ENCODE measurements at regions not wholly inside any gene's neighbourhood (a gene's known extent, or its start where the extent isn't known, plus 50 kb on each side); places are given as distances from the start of the nearest gene placed in this dataset.

GRCh38 chr3:30277494-30277893, 328.9 kb upstream of the TGFBR2 start:
- H3K36me3 ChIP-seq (ENCODE audit: insufficient read depth, low read length) = no peaks in the 10 kb centered on the region
- H3K9me2 ChIP-seq (replicated peaks; ENCODE audit: low read depth, low read length) = no peaks in the 10 kb centered on the region
- H3F3A ChIP-seq (ENCODE audit: low read depth) = no peaks in the 10 kb centered on the region
- no peak for TF ChIP-seq CTCF (conservative IDR thresholded peaks at IDR 0.05; ENCODE audit: low read length)
- TF ChIP-seq EZH2phosphoT487 (IDR thresholded peaks at IDR 0.05; ENCODE audit: borderline replicate concordance) = no peak
- no peaks in the 10 kb centered on the region for H3K27me3 ChIP-seq (ENCODE audit: insufficient read depth, low read length, poor library complexity, severe bottlenecking)
- H3K4me2 ChIP-seq (ENCODE audit: low read depth, low read length, poor library complexity, severe bottlenecking) = no peak overlapping the region
- no peaks in the 10 kb centered on the region for H3K4me1 ChIP-seq (ENCODE audit: insufficient read depth, low read length, poor library complexity, severe bottlenecking)
- H4K20me1 ChIP-seq (ENCODE audit: insufficient read depth, low read length, poor library complexity, severe bottlenecking) = no peaks in the 10 kb centered on the region
- H3K9ac ChIP-seq (ENCODE audit: low read depth, low read length, poor library complexity, severe bottlenecking) = no peak overlapping the region
- peaks cover 12% of the 10 kb centered on the region for H3K9me3 ChIP-seq (ENCODE audit: insufficient read depth, low read depth, low read length)
- no peaks in the 10 kb centered on the region for H3K79me2 ChIP-seq (ENCODE audit: insufficient read depth, low read length)
- H2AFZ ChIP-seq (ENCODE audit: low read length) = no peak overlapping the region
- H3K4me3 ChIP-seq (ENCODE audit: low read length, poor library complexity, severe bottlenecking) = no peak overlapping the region

GRCh38 chr3:30281526-30281925, 324.9 kb upstream of the TGFBR2 start:
- H3K9me3 ChIP-seq (ENCODE audit: insufficient read depth, low read depth, low read length) = peaks cover 12% of the 10 kb centered on the region
- H2AFZ ChIP-seq (ENCODE audit: low read length) = no peak overlapping the region
- H3K9ac ChIP-seq (ENCODE audit: low read depth, low read length, poor library complexity, severe bottlenecking) = no peak overlapping the region
- TF ChIP-seq CTCF (conservative IDR thresholded peaks at IDR 0.05; ENCODE audit: low read length) (no peak), EZH2phosphoT487 (IDR thresholded peaks at IDR 0.05; ENCODE audit: borderline replicate concordance) (no peak)
- no peaks in the 10 kb centered on the region for H3K9me2 ChIP-seq (replicated peaks; ENCODE audit: low read depth, low read length)
- H3K27me3 ChIP-seq (ENCODE audit: insufficient read depth, low read length, poor library complexity, severe bottlenecking) = no peaks in the 10 kb centered on the region
- no peak overlapping the region for H3K4me2 ChIP-seq (ENCODE audit: low read depth, low read length, poor library complexity, severe bottlenecking)
- peaks cover 2% of the 10 kb centered on the region; the same call in 1 of the 2 replicates for H3F3A ChIP-seq (ENCODE audit: low read depth)
- H3K4me1 ChIP-seq (ENCODE audit: insufficient read depth, low read length, poor library complexity, severe bottlenecking) = peaks cover 25% of the 10 kb centered on the region
- no peaks in the 10 kb centered on the region for H3K79me2 ChIP-seq (ENCODE audit: insufficient read depth, low read length)
- H4K20me1 ChIP-seq (ENCODE audit: insufficient read depth, low read length, poor library complexity, severe bottlenecking) = no peaks in the 10 kb centered on the region
- no peaks in the 10 kb centered on the region for H3K36me3 ChIP-seq (ENCODE audit: insufficient read depth, low read length)
- no peak overlapping the region for H3K4me3 ChIP-seq (ENCODE audit: low read length, poor library complexity, severe bottlenecking)

GRCh38 chr3:30282154-30282696, 324.2 kb upstream of the TGFBR2 start:
- Histone ChIP-seq H3K27me3 (ENCODE audit: insufficient read depth, low read length, poor library complexity, severe bottlenecking) (no peaks in the 10 kb centered on the region), H3F3A (ENCODE audit: low read depth) (peaks cover 2% of the 10 kb centered on the region; the same call in 1 of the 2 replicates), H3K9me2 (replicated peaks; ENCODE audit: low read depth, low read length) (no peaks in the 10 kb centered on the region), H4K20me1 (ENCODE audit: insufficient read depth, low read length, poor library complexity, severe bottlenecking) (no peaks in the 10 kb centered on the region), H3K9ac (ENCODE audit: low read depth, low read length, poor library complexity, severe bottlenecking) (no peak overlapping the region), H3K4me3 (ENCODE audit: low read length, poor library complexity, severe bottlenecking) (no peak overlapping the region), H3K4me1 (ENCODE audit: insufficient read depth, low read length, poor library complexity, severe bottlenecking) (peaks cover 32% of the 10 kb centered on the region), H2AFZ (ENCODE audit: low read length) (no peak overlapping the region), H3K9me3 (ENCODE audit: insufficient read depth, low read depth, low read length) (peaks cover 12% of the 10 kb centered on the region), H3K4me2 (ENCODE audit: low read depth, low read length, poor library complexity, severe bottlenecking) (no peak overlapping the region), H3K36me3 (ENCODE audit: insufficient read depth, low read length) (no peaks in the 10 kb centered on the region), H3K79me2 (ENCODE audit: insufficient read depth, low read length) (no peaks in the 10 kb centered on the region)
- no peak for TF ChIP-seq CTCF (conservative IDR thresholded peaks at IDR 0.05; ENCODE audit: low read length)
- no peak for TF ChIP-seq EZH2phosphoT487 (IDR thresholded peaks at IDR 0.05; ENCODE audit: borderline replicate concordance)
